HG02678 (cell line): ENCODE measurements at regions not wholly inside any gene's neighbourhood (a gene's known extent, or its start where the extent isn't known, plus 50 kb on each side); places are given as distances from the start of the nearest gene placed in this dataset.

Experiments
- ATAC-seq: cut with Tn5 transposase; IDR thresholded peaks from one replicate; pipeline ENCODE4 v1.9.1; 2021; ENCODE audit warnings: mild to moderate bottlenecking, moderate library complexity; ENCODE audit not compliant: unreplicated experiment

DNA sequence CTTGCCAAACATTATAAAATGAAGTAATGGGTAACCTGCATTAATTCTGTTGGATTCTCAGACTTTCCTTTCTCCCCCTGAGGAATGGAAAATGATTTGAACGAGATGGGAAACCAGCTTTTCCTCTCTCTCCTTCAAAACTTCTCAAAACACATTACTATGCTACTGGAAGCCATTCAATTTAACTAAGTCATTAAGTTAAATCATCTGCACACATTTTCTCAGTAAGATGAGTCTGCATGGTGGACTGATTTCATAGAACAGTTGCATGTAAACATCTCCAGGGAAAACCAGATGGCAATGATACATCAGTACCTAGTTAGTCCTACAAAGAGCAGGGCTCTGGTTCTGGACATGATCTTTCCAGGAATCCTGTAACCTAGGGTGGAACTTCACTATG, 59.9 kb downstream of the BMP4 start:
- ATAC-seq, result no peak

DNA sequence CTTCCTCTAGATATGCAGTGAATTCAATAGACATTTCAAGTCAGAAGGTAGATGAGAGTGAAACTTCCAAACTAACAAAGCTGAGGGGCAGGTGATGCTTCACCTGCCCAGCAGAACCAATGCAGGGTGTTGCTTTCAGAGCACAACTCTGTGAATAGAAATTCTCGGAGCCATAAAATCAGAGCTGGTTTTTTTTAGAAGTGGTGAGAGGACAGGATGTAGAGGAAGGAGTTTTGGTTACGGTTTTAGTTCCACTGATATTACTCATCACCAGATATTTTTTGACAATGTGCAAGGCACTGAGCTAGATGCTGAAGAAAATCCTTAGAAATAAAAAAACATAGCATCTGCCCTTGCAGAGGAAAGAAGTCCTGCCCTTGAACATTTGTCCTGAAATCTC, 62.2 kb downstream of the BMP4 start:
- ATAC-seq, result peak; percentile 80

DNA sequence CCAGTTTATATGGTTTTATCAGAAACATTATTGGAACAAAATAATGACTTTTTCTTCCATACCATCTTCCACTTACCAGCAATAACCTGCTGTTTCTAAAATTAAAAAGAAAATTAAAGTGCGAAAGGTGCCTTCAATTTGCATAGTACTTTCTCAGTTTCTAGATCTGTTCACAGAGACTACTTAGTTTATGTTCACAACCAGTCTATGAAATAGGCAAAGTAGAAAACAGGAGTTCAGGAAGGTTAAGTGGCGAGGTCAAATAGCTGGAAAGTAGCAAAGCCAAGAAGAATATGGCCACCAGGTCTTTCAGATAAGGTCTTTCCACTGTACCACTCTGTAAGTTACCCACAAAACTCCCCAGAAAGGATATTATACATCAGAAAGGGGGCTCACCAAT, 63.3 kb downstream of the BMP4 start:
- no peak for ATAC-seq

DNA sequence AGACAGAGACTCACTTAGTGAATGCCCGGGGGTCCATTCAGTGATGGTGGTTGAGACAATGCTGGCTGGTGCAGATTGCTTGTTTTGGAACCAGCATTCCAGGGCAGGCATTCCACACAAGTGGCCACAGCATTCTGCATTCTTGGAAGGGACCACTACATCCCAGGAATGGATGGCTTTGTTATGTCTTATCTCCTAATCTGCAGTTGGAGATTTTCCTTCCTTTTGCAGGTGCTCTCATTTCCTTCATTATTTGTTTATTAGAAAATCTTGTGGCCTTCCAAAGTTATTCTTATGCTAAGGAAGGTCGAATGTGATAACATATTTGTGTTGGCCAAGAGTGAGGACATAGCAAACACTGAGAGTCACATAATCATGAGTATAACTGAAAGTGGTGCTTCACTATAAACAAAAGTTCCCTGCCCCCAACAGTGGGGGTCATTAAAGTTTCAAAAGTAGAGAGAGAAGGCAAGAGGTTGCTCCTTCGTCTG, 66.0 kb downstream of the BMP4 start:
- ATAC-seq, result no peak

DNA sequence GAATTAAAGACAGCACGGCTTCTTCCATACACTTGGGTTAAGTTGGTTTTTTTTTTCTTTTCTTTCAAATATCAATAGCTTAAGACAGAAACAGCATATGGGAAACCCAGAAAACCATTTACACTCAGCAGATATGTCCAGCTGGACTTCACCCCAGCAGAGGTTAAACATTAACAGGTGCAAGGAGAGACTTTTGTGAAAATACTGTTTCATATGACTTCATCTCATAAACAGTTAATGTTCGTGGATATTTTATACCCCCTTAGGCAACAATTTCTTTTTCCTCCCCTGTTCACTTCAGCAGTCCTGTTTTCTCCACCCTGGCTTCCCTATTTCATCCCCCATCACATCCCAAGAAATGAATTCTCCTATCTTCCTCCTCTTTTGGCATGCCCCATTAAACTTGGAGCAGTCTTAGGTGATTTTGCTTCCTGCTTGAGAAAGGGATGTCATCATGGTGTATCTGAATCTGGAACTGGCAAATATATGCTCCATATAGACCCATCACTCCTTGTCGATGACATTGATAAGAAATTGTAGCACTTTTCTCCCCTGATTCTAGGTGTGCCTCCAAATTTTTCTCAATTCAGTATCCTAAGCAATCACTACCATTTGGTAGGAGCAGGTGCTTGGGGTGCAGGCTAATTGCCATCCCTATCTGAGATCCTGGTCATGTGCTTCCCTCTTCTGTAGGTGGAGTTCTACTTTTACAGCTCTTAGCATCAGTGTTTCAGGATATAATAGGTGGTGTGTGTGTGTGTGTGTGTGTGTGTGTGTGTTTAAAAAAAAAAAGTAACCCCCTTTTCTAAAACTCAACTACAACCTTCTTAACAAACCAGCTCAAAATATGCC, 67.9 kb downstream of the BMP4 start:
- no peak for ATAC-seq

DNA sequence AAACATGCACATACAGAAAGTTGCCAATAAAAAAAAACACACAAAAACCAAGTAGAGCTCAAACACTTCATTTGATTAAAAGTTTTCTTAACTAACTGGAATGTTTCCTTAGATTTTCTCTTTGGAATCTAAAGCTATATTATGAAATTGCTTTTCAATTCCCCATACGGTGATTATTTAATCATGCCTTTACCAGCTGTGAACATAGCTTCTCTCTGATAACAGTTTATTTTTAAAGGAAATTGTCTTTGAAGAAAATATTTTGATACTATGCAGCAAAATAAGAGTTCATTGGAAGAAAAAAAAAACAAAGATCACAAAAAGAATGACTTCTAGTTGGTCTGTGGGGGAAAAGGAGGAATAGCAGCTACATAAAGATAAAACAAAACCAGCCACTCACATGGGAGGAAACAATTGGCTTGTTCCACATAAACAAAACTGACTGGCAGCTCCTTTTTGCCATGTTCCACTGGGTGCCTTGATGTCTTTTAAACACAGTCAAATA, 71.4 kb downstream of the BMP4 start:
- ATAC-seq, result no peak

DNA sequence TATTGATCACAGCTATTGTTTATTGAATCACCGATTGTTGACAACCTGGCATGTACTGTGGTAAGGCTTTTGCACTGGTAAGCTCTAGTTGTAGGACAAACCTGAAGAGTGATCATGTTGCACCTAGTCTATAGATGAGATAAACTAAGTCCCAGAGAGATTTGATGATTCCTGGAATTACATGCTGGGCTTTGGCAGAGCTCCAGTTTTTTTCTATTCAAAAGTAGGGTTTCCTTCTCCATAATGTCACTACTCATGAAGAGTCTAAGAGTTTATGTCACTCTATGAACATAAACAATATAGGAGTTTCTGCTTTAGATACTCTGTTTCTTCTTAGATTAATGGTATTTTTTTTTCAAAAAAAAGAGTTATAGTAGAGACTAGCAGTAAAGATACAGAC, 72.0 kb downstream of the BMP4 start:
- no peak for ATAC-seq

DNA sequence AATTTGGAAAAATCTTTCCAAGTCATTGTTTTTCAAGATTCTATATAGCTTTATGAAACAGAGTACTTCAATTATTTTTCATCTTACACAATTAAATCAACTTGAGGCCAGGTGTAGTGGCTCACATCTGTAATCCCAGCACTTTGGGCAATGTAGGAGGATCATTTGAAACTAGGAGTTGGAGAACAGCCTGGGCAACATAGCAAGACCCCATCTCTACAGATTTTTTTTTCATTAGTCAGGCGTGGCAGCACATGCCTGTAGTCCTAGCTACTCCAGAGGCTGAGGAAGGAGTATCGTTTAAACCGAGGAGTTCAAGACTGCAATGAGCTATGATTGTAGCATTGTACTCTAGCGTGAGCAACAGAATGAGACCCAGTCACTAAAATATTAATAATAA, 72.9 kb downstream of the BMP4 start:
- no peak for ATAC-seq

DNA sequence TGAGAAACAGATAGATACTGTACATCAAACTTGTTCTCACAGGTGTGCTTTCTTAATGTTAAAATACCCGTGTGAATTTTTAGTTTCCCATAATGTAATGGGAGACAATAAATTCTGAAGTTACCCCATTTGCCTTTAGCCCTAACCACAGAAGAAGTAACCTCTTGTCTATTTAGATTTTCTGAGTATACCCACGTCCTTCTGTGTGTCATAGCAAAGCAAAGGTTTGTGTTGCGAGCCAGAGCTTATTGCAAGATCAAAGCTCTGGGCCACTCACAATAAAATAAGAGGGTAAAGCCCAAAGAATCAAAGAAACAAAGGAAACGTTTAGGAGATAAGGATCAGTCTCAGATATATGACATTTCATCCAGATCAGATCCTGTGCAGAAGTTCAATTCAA, 73.9 kb downstream of the BMP4 start:
- no peak for ATAC-seq

DNA sequence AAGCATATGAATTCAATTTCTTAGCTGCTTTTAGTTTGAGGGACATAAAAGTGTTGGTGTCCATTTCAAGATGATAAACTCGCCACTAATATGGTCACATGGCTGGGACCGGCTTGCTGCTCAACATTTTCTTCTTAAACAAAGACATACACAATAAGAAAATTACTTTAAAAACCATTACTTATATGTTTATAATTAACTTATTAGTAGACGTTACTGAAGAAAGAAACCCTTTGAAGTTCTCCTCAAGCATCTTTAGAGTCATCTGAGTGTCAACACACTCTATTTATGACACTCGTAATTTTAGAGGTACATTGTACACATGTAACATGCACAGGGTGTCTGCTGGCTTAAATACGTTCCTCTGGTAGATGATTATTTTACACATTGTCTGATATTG, 74.7 kb downstream of the BMP4 start:
- ATAC-seq, result no peak

DNA sequence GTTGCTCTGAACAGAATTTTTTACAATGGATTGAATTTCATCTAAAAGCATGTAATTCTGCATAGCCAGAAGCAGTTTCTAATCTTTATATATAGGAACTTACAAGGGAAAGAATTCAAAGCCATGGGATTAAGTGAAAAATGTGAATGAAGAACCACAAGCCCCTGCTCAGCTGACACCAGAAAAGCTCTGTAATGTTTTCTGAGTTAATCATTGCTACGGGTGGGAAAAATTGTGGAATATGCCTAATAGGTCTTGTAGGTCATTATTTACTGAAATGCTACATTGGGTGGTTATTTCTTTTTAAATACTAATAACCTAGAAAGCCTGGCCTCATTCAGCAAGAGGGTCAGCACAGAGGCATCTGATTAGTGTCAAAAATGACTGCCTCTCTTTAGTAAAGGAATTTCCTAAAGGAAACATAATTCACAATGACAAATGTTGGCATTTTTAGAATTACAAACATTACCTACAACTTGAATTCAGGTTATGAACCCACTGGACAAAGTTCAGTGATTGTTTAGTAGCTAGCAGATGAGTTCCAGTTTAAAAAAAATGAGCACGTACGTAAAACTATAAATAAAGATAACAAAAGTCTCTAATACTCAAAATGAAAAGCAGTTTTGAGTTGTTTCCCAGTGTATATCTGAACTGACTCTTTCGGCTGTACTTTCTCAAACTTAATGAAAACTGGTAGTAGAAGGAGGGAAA, 75.3 kb downstream of the BMP4 start:
- no peak for ATAC-seq

DNA sequence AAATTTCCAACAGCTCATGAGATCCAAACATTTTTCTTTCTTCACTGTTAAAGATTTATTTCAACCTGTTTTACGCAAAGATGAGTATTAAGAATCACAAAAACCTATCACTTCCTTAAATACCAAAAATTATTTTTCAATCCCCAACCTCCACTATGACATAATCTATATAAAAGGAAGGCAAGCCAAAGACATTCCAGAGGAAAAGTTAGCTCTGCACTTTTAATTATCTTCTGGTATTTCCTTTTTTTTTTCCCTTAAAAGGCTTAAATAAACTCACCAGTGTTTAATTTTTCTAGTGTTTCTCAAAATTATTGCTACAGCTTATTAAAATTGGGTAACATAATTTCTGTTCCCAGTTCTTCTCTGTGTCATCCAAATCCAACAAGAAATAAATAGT, 75.9 kb downstream of the BMP4 start:
- no peak for ATAC-seq

DNA sequence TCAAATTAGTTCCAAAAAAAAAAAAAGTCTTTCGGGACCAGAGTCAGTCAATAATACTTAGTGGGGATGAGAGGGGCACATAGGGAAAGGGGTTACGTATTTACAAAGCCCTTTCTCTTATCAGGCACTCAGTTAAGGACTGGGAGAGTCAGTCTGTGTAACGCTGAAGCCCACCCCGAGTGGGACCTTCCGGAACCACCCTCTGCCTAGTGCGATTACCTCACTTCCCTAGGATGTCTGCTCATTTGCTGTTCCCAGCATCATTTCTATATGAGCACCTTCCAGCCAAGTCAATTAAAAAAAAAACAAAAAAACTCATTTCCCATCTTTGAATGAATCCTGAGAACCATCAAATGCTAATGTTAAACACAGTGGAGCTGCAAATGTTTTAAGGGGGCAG, 76.9 kb downstream of the BMP4 start:
- no peak for ATAC-seq

DNA sequence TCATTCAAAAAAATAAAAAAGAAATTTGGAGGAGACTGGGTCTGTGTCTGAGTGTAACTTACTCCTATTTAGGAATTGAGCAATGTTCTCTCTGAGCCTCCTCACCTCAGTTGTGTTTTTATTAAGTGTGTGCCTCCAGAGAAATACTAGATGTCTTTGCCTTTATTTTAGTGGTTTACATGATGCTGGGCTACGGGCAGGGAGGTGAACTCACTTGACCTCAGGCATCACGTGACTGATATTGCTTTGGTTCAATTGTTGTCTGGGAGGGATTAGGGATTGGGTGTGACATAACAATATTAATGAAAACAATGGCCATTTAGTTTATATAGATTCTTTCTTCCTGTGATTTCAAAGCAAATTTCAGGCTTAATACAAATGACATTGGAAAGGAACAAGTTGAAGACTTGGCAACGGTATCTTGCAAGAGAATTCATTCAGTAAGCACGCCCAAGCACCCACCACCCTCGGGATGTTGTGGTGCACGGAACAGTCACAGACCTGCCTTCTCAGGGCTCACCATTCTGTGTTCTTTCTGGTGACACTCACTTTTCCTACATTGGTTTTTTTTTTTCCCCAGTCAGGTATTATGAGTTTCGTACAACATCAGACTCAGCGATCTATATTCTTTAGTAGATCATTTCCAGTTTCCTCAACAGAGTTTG, 77.5 kb downstream of the BMP4 start:
- ATAC-seq, result no peak

DNA sequence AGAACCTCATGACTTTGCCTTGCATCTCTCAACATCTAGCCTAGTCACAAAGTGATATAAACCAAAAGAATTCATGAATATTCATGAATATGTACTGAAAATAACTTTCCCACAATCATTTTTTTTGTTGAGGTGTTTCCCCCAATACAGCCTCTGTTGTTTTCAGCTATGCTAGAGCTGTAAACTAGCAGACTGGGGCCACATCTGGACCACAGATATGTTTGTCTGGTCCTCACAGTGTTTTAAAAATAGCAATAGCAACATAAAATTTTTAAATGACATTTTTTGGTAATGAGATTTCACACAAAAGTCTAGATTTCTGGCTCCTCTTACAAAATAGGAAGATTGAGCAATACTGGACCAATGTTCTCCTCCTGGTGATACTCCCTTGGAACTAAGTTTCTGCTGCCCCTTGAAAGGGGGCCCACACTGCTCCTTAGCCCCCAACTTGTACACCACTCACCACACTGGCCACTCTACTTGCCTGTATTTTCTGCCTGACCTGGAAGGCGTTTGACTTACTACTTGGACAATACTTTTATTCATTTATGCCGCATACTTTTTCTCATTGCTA, 81.2 kb downstream of the BMP4 start:
- no peak for ATAC-seq

DNA sequence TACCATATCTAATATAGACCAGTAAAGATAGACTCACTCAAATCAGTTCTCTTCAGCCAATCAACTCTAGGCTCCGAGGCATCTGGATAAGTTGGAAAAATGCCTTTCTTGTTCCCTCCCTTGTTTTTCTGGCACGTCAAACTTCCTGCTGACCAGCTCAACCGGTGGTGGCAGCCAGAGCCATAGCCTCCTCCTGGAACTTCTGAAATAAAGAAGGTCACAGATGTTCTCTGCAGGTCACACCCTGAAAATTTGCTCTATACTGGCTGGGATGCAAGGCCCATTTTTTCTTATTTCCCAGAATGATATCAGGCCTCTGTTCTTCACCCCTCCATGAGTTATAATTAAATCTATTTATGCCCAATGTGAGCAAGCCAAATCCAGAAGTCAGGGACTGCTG, 81.9 kb downstream of the BMP4 start:
- no peak for ATAC-seq

DNA sequence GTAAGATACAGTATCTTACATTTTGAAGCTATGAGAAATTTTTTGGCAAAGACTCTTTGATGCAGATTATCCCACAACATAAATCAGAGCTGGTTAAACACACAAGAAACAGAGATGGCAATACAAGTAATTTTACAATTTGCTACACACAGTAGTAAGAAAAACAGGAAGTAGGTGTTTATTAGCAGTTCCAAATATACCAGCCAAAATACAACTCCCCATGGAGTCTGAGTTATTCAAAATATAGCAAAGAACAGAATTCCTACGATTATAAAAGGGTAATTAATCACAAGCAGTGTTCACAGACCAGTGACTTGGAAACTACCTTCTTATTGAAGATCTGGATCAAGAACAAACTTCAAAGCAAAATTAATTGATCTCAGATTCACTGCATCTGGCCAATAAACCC, 83.9 kb downstream of the BMP4 start:
- no peak for ATAC-seq

DNA sequence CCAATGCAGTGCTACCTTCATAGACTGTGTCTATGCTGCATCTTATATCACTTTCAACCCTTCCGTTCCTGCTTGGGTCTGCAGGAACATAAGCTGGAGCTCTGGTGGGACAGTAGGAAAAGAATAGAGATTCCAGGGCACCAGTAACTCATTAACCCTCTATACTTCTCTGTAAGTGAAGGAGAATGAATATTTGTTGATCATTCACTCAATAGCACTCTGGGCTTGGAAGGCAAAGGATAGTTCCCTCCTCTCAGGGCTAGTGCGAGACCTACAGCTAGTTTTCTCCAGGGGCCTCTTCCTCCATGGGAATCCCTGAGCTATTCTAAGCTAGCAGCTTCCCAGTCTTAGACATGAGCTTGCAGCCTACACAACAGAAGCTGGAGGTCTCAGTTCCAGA, 84.7 kb downstream of the BMP4 start:
- no peak for ATAC-seq

DNA sequence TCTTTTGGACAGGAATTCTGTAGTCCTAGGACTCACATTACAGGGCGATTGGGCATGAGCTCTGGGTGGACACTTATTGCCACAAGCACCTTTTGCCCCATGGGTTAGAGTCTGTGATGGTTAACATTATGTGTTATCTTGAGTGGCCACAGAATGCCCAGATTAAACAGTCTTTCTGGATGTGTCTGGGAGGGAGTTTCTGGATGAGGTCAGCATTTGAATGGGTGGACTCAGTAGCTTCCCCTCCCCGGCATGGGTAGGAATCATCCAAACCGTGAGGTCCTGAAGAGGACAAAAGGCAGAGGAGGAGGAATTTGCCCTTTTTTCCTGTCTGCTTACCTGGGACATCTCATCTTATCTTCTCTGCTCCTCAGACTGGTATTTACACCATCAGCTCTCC, 85.6 kb downstream of the BMP4 start:
- no peak for ATAC-seq

DNA sequence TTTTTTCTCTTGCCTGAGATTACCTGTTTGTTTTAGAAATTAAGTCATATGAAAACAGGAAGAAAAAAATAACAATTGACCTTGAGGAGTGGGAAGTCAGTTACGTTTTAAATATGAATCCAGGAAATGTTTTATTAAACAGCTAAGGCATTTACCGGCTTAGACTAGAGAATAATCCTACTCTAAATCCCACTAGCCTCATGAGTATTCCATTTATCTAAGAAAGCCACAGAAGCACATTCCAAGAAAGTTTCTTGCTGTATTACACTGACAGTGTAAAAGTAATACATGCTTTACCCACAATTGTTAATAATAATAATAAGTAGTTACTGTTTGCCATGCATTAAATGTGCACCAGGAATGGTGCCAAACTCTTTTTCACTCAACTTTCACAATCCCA, 90.9 kb downstream of the BMP4 start:
- no peak for ATAC-seq

DNA sequence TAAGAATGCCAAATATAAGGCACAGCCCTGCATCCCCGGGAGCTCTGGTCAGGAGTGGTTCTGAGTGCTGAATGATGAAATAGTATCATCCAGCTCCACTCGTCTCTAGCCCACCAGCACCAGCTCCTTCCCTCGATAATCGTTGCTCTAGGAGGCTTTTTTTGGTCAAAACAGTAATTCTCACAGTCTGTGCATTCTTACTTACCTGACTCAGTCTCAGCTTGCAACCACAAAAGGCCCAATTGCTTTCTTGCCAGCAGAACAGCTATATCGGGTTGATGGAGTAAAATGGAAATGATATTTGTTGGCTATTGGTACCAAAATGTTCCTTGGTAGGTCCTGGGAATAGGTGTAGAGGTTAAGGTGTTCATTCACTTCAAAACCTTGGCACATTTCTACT, 94.8 kb downstream of the BMP4 start:
- ATAC-seq, result no peak
